Astrocyte of the cerebellum (primary cell): ENCODE measurements at regions not wholly inside any gene's neighbourhood (a gene's known extent, or its start where the extent isn't known, plus 50 kb on each side); places are given as distances from the start of the nearest gene placed in this dataset.

Source experiments
- DNase-seq: peaks from one replicate; pipeline ENCODE4 v3.0.0-alpha.2; 2011; ENCODE audit warnings: low read depth
- H3K4me3 ChIP-seq: 2 replicates; pipeline ENCODE4 v1.5.1; 2011; ENCODE audit warnings: mild to moderate bottlenecking, low read depth, low read length, moderate library complexity
- CTCF ChIP-seq: IDR thresholded peaks from 2 replicates; pipeline ENCODE4 v1.5.1; 2012; ENCODE audit warnings: low read length, low read depth, moderate library complexity, mild to moderate bottlenecking; ENCODE audit errors: missing control alignments
- in situ Hi-C: cut with HindIII; loops from 2 replicates; pipeline ENCODE4 v1.10.0; 2017; ENCODE audit warnings: low sequenced_read_pairs

GRCh38 chr10:124210263-124210662 is 116.9 kb upstream of the CHST15 start:
- no peak for DNase-seq
- H3K4me3 ChIP-seq, result no peak overlapping the region
- TF ChIP-seq CTCF, result no peak
- in situ Hi-C loops, result no loop called here

- no peak for DNase-seq
- no peak overlapping the region for H3K4me3 ChIP-seq
- in situ Hi-C loops, result no loop called here
- TF ChIP-seq CTCF, result no peak
Observed at GRCh38 chr10:124207391-124207790, 114.0 kb upstream of the CHST15 start.

- no peak for TF ChIP-seq CTCF
- no peak for DNase-seq
- H3K4me3 ChIP-seq, result no peak overlapping the region
- in situ Hi-C loops, result no loop called here
Observed at GRCh38 chr10:124206616-124207015, 113.2 kb upstream of the CHST15 start.

- H3K4me3 ChIP-seq, result no peak overlapping the region
- DNase-seq, result no peak
- in situ Hi-C loops, result no loop called here
- TF ChIP-seq CTCF, result no peak
Observed at GRCh38 chr10:124205432-124205831, 112.0 kb upstream of the CHST15 start.

GRCh38 chr10:124204726-124205125 is 111.3 kb upstream of the CHST15 start:
- H3K4me3 ChIP-seq, result no peak overlapping the region
- no peak for TF ChIP-seq CTCF
- in situ Hi-C loops, result no loop called here
- no peak for DNase-seq

GRCh38 chr10:124200011-124200410 is 106.6 kb upstream of the CHST15 start:
- DNase-seq, result no peak
- TF ChIP-seq CTCF, result no peak
- in situ Hi-C loops, result no loop called here
- no peak overlapping the region for H3K4me3 ChIP-seq

GRCh38 chr10:124198871-124199270 is 105.5 kb upstream of the CHST15 start:
- in situ Hi-C loops, result no loop called here
- no peak for TF ChIP-seq CTCF
- H3K4me3 ChIP-seq, result no peak overlapping the region
- DNase-seq, result no peak
